ENCODE measurements at regions not wholly inside any gene's neighbourhood (a gene's known extent, or its start where the extent isn't known, plus 50 kb on each side); places are given as distances from the start of the nearest gene placed in this dataset.

- Histone ChIP-seq H3K9me3 (ENCODE audit: control extremely low read depth in 1 of 3, control insufficient read depth in 2 of 3, insufficient read depth in 1 of 3, low read length in 2 of 3) (peaks cover 0 to 22% (median 14%) of the 10 kb centered on the region in 3 donors), H4K20me1 (ENCODE audit: control insufficient read depth, insufficient read depth, low read length, poor library complexity, severe bottlenecking) (no peaks in the 10 kb centered on the region), H2AFZ (ENCODE audit: insufficient read depth, low read depth, low read length, poor library complexity, severe bottlenecking) (no peak overlapping the region), H3K4me3 (ENCODE audit: control extremely low read depth in 1 of 5, extremely low read depth in 1 of 5, insufficient read depth in 1 of 5, low read depth in 2 of 5, low read length in 4 of 5) (no peak overlapping the region), H3K36me3 (replicated peaks in 1 of 2; ENCODE audit: control extremely low read depth in 1 of 2, control insufficient read depth in 1 of 2, extremely low read depth in 1 of 2, insufficient read depth in 2 of 2, low read length in 1 of 2) (no peaks in the 10 kb centered on the region), H3K27me3 (replicated peaks in 1 of 4; ENCODE audit: control extremely low read depth in 1 of 4, control insufficient read depth in 3 of 4, insufficient read depth in 4 of 4, low read length in 3 of 4) (peaks cover 0 to 3% (median 0%) of the 10 kb centered on the region in 4 experiments), H3K27ac (ENCODE audit: low read length in 2 of 2) (no peak overlapping the region), H3K79me2 (ENCODE audit: control insufficient read depth, insufficient read depth, low read length) (no peaks in the 10 kb centered on the region), H3K4me2 (replicated peaks; ENCODE audit: low read depth, low read length, poor library complexity, severe bottlenecking) (no peak overlapping the region), H3K4me1 (ENCODE audit: control insufficient read depth in 2 of 2, insufficient read depth in 2 of 2, low read length in 2 of 2) (no peaks in the 10 kb centered on the region), H3K9ac (ENCODE audit: low read length) (no peak overlapping the region)
- peaks cover 7% of the 10 kb centered on the region for H3K9me3 Mint-ChIP-seq (ENCODE audit: insufficient read depth)
- ATAC-seq (ENCODE audit: low read depth), result no peak
- no CpG with 5 or more reads among the region's 2 CpGs for WGBS (ENCODE audit: insufficient coverage)
- no peak for TF ChIP-seq EZH2 (IDR thresholded peaks at IDR 0.05; ENCODE audit: borderline replicate concordance, insufficient read depth, low read depth, low read length, poor library complexity, severe bottlenecking)
- no peak for TF ChIP-seq CTCF (IDR thresholded peaks at IDR 0.05)
- intact Hi-C loops (cut with micrococcal nuclease), result no loop called here
- H3K4me3 Mint-ChIP-seq, result no peak overlapping the region
- ChIA-PET CTCF (no interaction called here), POLR2A (no interaction called here)
- H3K4me1 Mint-ChIP-seq, result no peaks in the 10 kb centered on the region
- DNase-seq, result no peak
- H3K27ac Mint-ChIP-seq, result no peak overlapping the region
- H3K27me3 Mint-ChIP-seq, result peaks cover 19% of the 10 kb centered on the region
Measured at GRCh38 chr15:72944565-72944964, 107.7 kb upstream of the NEO1 start.

- no peak overlapping the region for H3K4me3 ChIP-seq (ENCODE audit: control extremely low read depth in 1 of 5, extremely low read depth in 1 of 5, insufficient read depth in 1 of 5, low read depth in 2 of 5, low read length in 4 of 5)
- H3K4me2 ChIP-seq (replicated peaks; ENCODE audit: low read depth, low read length, poor library complexity, severe bottlenecking), result no peak overlapping the region
- ChIA-PET CTCF (no interaction called here), POLR2A (no interaction called here)
- Mint-ChIP-seq H3K4me1 (no peaks in the 10 kb centered on the region), H3K9me3 (ENCODE audit: insufficient read depth) (no peaks in the 10 kb centered on the region), H3K27me3 (peaks cover 33% of the 10 kb centered on the region), H3K27ac (no peak overlapping the region), H3K4me3 (no peak overlapping the region)
- no CpG with 5 or more reads among the region's 2 CpGs for WGBS (ENCODE audit: insufficient coverage)
- H3K9me3 ChIP-seq (ENCODE audit: control extremely low read depth in 1 of 3, control insufficient read depth in 2 of 3, insufficient read depth in 1 of 3, low read length in 2 of 3), result peaks cover 0 to 2% (median 0%) of the 10 kb centered on the region in 3 donors
- no peak overlapping the region for H3K27ac ChIP-seq (ENCODE audit: low read length in 2 of 2)
- H4K20me1 ChIP-seq (ENCODE audit: control insufficient read depth, insufficient read depth, low read length, poor library complexity, severe bottlenecking), result no peaks in the 10 kb centered on the region
- H3K36me3 ChIP-seq (replicated peaks in 1 of 2; ENCODE audit: control extremely low read depth in 1 of 2, control insufficient read depth in 1 of 2, extremely low read depth in 1 of 2, insufficient read depth in 2 of 2, low read length in 1 of 2), result no peaks in the 10 kb centered on the region
- no peaks in the 10 kb centered on the region for H3K4me1 ChIP-seq (ENCODE audit: control insufficient read depth in 2 of 2, insufficient read depth in 2 of 2, low read length in 2 of 2)
- intact Hi-C loops (cut with micrococcal nuclease), result no loop called here
- DNase-seq (no peak), ATAC-seq (ENCODE audit: low read depth) (no peak)
- no peak for TF ChIP-seq EZH2 (IDR thresholded peaks at IDR 0.05; ENCODE audit: borderline replicate concordance, insufficient read depth, low read depth, low read length, poor library complexity, severe bottlenecking)
- TF ChIP-seq CTCF (IDR thresholded peaks at IDR 0.05), result no peak
- peaks cover 0 to 5% (median 0%) of the 10 kb centered on the region in 4 experiments for H3K27me3 ChIP-seq (replicated peaks in 1 of 4; ENCODE audit: control extremely low read depth in 1 of 4, control insufficient read depth in 3 of 4, insufficient read depth in 4 of 4, low read length in 3 of 4)
- H2AFZ ChIP-seq (ENCODE audit: insufficient read depth, low read depth, low read length, poor library complexity, severe bottlenecking), result no peak overlapping the region
- H3K79me2 ChIP-seq (ENCODE audit: control insufficient read depth, insufficient read depth, low read length), result no peaks in the 10 kb centered on the region
- H3K9ac ChIP-seq (ENCODE audit: low read length), result no peak overlapping the region
Measured at GRCh38 chr15:72940229-72940622, 112.0 kb upstream of the NEO1 start.

Data from B cell (primary cell).